Stimulated activated CD8-positive, alpha-beta memory T cell treated with anti-CD3 and anti-CD28 coated beads, Interleukin-4, amount 100 ng/mL, for 24 hours (primary cell): ENCODE measurements at regions not wholly inside any gene's neighbourhood (a gene's known extent, or its start where the extent isn't known, plus 50 kb on each side); places are given as distances from the start of the nearest gene placed in this dataset.

Source experiments
- DNase-seq: peaks from one replicate; pipeline ENCODE4 v3.0.0-alpha.2; 2020; ENCODE audit warnings: low read depth

GRCh38 chr11:19661827-19662226 lies 50.8 kb upstream of the NAV2 start:
- no peak for DNase-seq

- no peak for DNase-seq
Measured at GRCh38 chr11:19660076-19660475, 52.6 kb upstream of the NAV2 start.

GRCh38 chr11:19659529-19659928 lies 53.1 kb upstream of the NAV2 start:
- no peak for DNase-seq

GRCh38 chr11:19658344-19658743 lies 54.3 kb upstream of the NAV2 start:
- DNase-seq: no peak

- DNase-seq: no peak
Measured at GRCh38 chr11:19656140-19656541, 56.5 kb upstream of the NAV2 start.

- DNase-seq: no peak
Measured at GRCh38 chr11:19652623-19653375, 59.8 kb upstream of the NAV2 start.

GRCh38 chr11:19651653-19652052 lies 61.0 kb upstream of the NAV2 start:
- no peak for DNase-seq

- no peak for DNase-seq
Measured at GRCh38 chr11:19651028-19651427, 61.6 kb upstream of the NAV2 start.

- DNase-seq: no peak
Measured at GRCh38 chr11:19650467-19650866, 62.2 kb upstream of the NAV2 start.

GRCh38 chr11:19649751-19650150 lies 62.9 kb upstream of the NAV2 start:
- no peak for DNase-seq

- no peak for DNase-seq
Measured at GRCh38 chr11:19648321-19648720, 64.3 kb upstream of the NAV2 start.

GRCh38 chr11:19647816-19648215 lies 64.8 kb upstream of the NAV2 start:
- DNase-seq: no peak

GRCh38 chr11:19646921-19647320 lies 65.7 kb upstream of the NAV2 start:
- no peak for DNase-seq

GRCh38 chr11:19646308-19646707 lies 66.3 kb upstream of the NAV2 start:
- no peak for DNase-seq

GRCh38 chr11:19644316-19644715 lies 68.3 kb upstream of the NAV2 start:
- no peak for DNase-seq

- no peak for DNase-seq
Measured at GRCh38 chr11:19642185-19643158, 70.2 kb upstream of the NAV2 start.

- no peak for DNase-seq
Measured at GRCh38 chr11:19639603-19640105, 73.0 kb upstream of the NAV2 start.

- no peak for DNase-seq
Measured at GRCh38 chr11:19635332-19635731, 77.3 kb upstream of the NAV2 start.

GRCh38 chr11:19633276-19633675 lies 79.4 kb upstream of the NAV2 start:
- no peak for DNase-seq

GRCh38 chr11:19632499-19632834 lies 80.2 kb upstream of the NAV2 start:
- no peak for DNase-seq

- DNase-seq: no peak
Measured at GRCh38 chr11:19631712-19632498, 80.7 kb upstream of the NAV2 start.

GRCh38 chr11:19628018-19628417 lies 84.6 kb upstream of the NAV2 start:
- no peak for DNase-seq
